Fibroblast of lung (primary cell): ENCODE measurements at regions not wholly inside any gene's neighbourhood (a gene's known extent, or its start where the extent isn't known, plus 50 kb on each side); places are given as distances from the start of the nearest gene placed in this dataset.

Experiments used
- CTCF ChIP-seq, 2 donors: IDR thresholded peaks in 1 of 2; conservative IDR thresholded peaks in 1 of 2; 1 replicate in 1 of 2; 2 replicates in 1 of 2; pipeline ENCODE4 v1.5.1; 2011 to 2012; ENCODE audit warnings: low read length in 2 of 2, control low read depth in 1 of 2, inconsistent platforms in 1 of 2, low read depth in 1 of 2, mild to moderate bottlenecking in 1 of 2
- EZH2 ChIP-seq: IDR thresholded peaks from 2 replicates; pipeline ENCODE4 v1.5.1; 2012; ENCODE audit warnings: low read length, control low read depth, mild to moderate bottlenecking; ENCODE audit errors: missing control alignments

- TF ChIP-seq CTCF (conservative IDR thresholded peaks at IDR 0.05 in 1 of 2, IDR thresholded peaks at IDR 0.05 in 1 of 2; ENCODE audit: low read depth in 1 of 2, low read length in 2 of 2) (no peak), EZH2 (no peak)
Observed at GRCh38 chr13:90105276-90105675, 1242.2 kb upstream of the MIR17HG start.
